Keratinocyte (primary cell): ENCODE measurements at regions not wholly inside any gene's neighbourhood (a gene's known extent, or its start where the extent isn't known, plus 50 kb on each side); places are given as distances from the start of the nearest gene placed in this dataset.

Experiments used
- DNase-seq: peaks from one replicate; pipeline ENCODE4 v3.0.0-alpha.2; 2011; ENCODE audit warnings: low read depth, missing footprints, low spot score
- FAIRE-seq: peaks from 2 replicates; lab custom pipeline; 2011; peaks lifted over from hg19 to GRCh38; lab: Jason Lieb, UNC
- H2AFZ ChIP-seq: 2 replicates; pipeline ENCODE4 v1.6.0; 2012; ENCODE audit warnings: low read length, control low read depth, inconsistent platforms; ENCODE audit not compliant: control insufficient read depth
- H3K27ac ChIP-seq: 2 replicates; pipeline ENCODE4 v1.5.1; 2011; ENCODE audit warnings: low read length; ENCODE audit not compliant: control insufficient read depth, insufficient read depth
- H3K27me3 ChIP-seq: 3 replicates; pipeline ENCODE4 v1.6.0; 2011; ENCODE audit warnings: low read length; ENCODE audit not compliant: control insufficient read depth, insufficient read depth; ENCODE audit errors: extremely low read depth
- H3K36me3 ChIP-seq, 2 experiments: 2 replicates in 1 of 2; 3 replicates in 1 of 2; pipeline ENCODE4 v1.5.1; 2011; ENCODE audit warnings: low read length in 2 of 2, mild to moderate bottlenecking in 1 of 2; ENCODE audit not compliant: control insufficient read depth in 2 of 2, insufficient read depth in 2 of 2; ENCODE audit errors: extremely low read depth in 1 of 2
- H3K4me1 ChIP-seq: 3 replicates; pipeline ENCODE4 v1.5.1; 2011; ENCODE audit warnings: low read length; ENCODE audit not compliant: control insufficient read depth, insufficient read depth; ENCODE audit errors: extremely low read depth
- H3K4me2 ChIP-seq: 3 replicates; pipeline ENCODE4 v1.6.0; 2011; ENCODE audit warnings: low read depth, low read length; ENCODE audit not compliant: control insufficient read depth, insufficient read depth; ENCODE audit errors: extremely low read depth
- H3K4me3 ChIP-seq, 3 experiments: fragments of 200-600 bp in 1 of 3; sonication (generic) in 1 of 3; 2 replicates in 2 of 3; 3 replicates in 1 of 3; pipeline ENCODE4 v1.5.1; 2011 to 2016; ENCODE audit warnings: low read length in 3 of 3, mild to moderate bottlenecking in 3 of 3, control low read depth in 2 of 3, inconsistent platforms in 1 of 3, low read depth in 1 of 3, mixed read lengths in 1 of 3, mixed run types in 1 of 3, moderate library complexity in 1 of 3; ENCODE audit not compliant: control insufficient read depth in 2 of 3, insufficient read depth in 2 of 3; ENCODE audit errors: extremely low read depth in 1 of 3
- H3K79me2 ChIP-seq: 2 replicates; pipeline ENCODE4 v1.6.0; 2012; ENCODE audit warnings: low read length; ENCODE audit not compliant: control insufficient read depth, insufficient read depth
- H3K9ac ChIP-seq: 3 replicates; pipeline ENCODE4 v1.6.0; 2011; ENCODE audit warnings: low read length; ENCODE audit not compliant: control insufficient read depth, insufficient read depth; ENCODE audit errors: extremely low read depth
- H3K9me1 ChIP-seq: 3 replicates; pipeline ENCODE4 v1.6.0; 2011; ENCODE audit warnings: low read length; ENCODE audit not compliant: control insufficient read depth, insufficient read depth; ENCODE audit errors: extremely low read depth
- H3K9me3 ChIP-seq: 2 replicates; pipeline ENCODE4 v1.5.1; 2012; ENCODE audit warnings: low read depth, low read length; ENCODE audit not compliant: control insufficient read depth
- H4K20me1 ChIP-seq: 3 replicates; pipeline ENCODE4 v1.6.0; 2011; ENCODE audit warnings: low read length; ENCODE audit not compliant: control insufficient read depth, insufficient read depth; ENCODE audit errors: extremely low read depth
- CTCF ChIP-seq, 3 experiments: IDR thresholded peaks in 1 of 3; conservative IDR thresholded peaks in 1 of 3; optimal IDR thresholded peaks in 1 of 3; 2 replicates in 2 of 3; 3 replicates in 1 of 3; pipeline versions ENCODE3 to v1.5.1; 2011; ENCODE audit warnings: low read length in 3 of 3, mild to moderate bottlenecking in 3 of 3, moderate library complexity in 2 of 3, control low read depth in 1 of 3, inconsistent platforms in 1 of 3; ENCODE audit not compliant: insufficient read depth in 2 of 3; ENCODE audit errors: extremely low read depth in 1 of 3
- EZH2 ChIP-seq: IDR thresholded peaks from one replicate; pipeline ENCODE4 v1.6.1; 2012; ENCODE audit warnings: inconsistent platforms, mild to moderate bottlenecking, low read length, moderate library complexity
- dilution Hi-C: fragments of 300-500 bp; cut with MboI; formaldehyde crosslinking; loops from one replicate; pipeline ENCODE4 v1.7.0; 2020; ENCODE audit warnings: low sequenced_read_pairs; ENCODE audit not compliant: extremely low pct_ligation_motif_present

DNA sequence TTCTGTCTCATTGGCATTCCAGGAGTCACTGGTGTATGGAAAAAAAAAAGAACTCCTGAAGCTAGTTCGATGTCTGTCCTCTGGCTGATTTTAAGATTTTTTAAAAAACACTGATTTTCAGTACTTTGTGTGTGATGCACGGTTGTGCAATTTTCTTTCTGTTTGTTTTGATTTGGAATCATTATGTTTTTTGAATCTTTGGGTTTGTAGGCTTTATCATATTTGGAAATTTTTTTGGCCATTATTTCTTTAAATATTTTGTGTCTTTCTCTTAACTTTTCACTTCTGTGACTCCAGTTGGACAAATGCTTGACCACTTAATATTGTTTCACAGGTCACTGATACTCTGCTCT, 327.2 kb downstream of the BCKDHB start:
- no peaks in the 10 kb centered on the region for H3K79me2 ChIP-seq
- H3K36me3 ChIP-seq, result no peaks in the 10 kb centered on the region
- no peaks in the 10 kb centered on the region for H3K9me3 ChIP-seq
- dilution Hi-C loops, result no loop called here
- H3K4me3 ChIP-seq, result no peak overlapping the region
- H3K4me1 ChIP-seq, result peaks cover 8% of the 10 kb centered on the region
- H3K27me3 ChIP-seq, result no peaks in the 10 kb centered on the region
- FAIRE-seq (no peak), DNase-seq (no peak)
- TF ChIP-seq CTCF (optimal IDR thresholded peaks at IDR 0.05 in 1 of 3, IDR thresholded peaks at IDR 0.05 in 1 of 3, conservative IDR thresholded peaks at IDR 0.05 in 1 of 3; ENCODE audit: extremely low read depth in 1 of 3, insufficient read depth in 2 of 3, low read length in 3 of 3) (no peak), EZH2 (no peak)
- no peak overlapping the region for H2AFZ ChIP-seq
- no peaks in the 10 kb centered on the region for H3K9me1 ChIP-seq
- no peak overlapping the region for H3K4me2 ChIP-seq
- H3K9ac ChIP-seq, result no peak overlapping the region
- no peak overlapping the region for H3K27ac ChIP-seq
- H4K20me1 ChIP-seq, result no peaks in the 10 kb centered on the region

- FAIRE-seq, result no peak
- no peaks in the 10 kb centered on the region for H3K9me1 ChIP-seq
- no peaks in the 10 kb centered on the region for H4K20me1 ChIP-seq
- dilution Hi-C loops, result no loop called here
- H3K9me3 ChIP-seq, result no peaks in the 10 kb centered on the region
- H3K79me2 ChIP-seq, result no peaks in the 10 kb centered on the region
- no peak overlapping the region for H3K9ac ChIP-seq
- H3K4me3 ChIP-seq, result no peak overlapping the region
- no peak overlapping the region for H3K4me2 ChIP-seq
- no peak overlapping the region for H2AFZ ChIP-seq
- no peaks in the 10 kb centered on the region for H3K36me3 ChIP-seq
- no peak for DNase-seq
- no peak for TF ChIP-seq CTCF (optimal IDR thresholded peaks at IDR 0.05 in 1 of 3, IDR thresholded peaks at IDR 0.05 in 1 of 3, conservative IDR thresholded peaks at IDR 0.05 in 1 of 3; ENCODE audit: extremely low read depth in 1 of 3, insufficient read depth in 2 of 3, low read length in 3 of 3)
- TF ChIP-seq EZH2, result no peak
- H3K27me3 ChIP-seq, result no peaks in the 10 kb centered on the region
- peaks cover 3% of the 10 kb centered on the region for H3K4me1 ChIP-seq
- H3K27ac ChIP-seq, result no peak overlapping the region
These were observed 326.7 kb downstream of the BCKDHB start for GRCh38 chr6:80433010-80433672.
